ENCODE measurements at regions not wholly inside any gene's neighbourhood (a gene's known extent, or its start where the extent isn't known, plus 50 kb on each side); places are given as distances from the start of the nearest gene placed in this dataset.

GRCh38 chr3:44036850-44037249, 204.8 kb upstream of the TOPAZ1 start:
- 82 to 85% methylated on average over 5 of the region's 5 CpGs for WGBS, 2 donors
- Histone ChIP-seq H3K27me3 (ENCODE audit: control insufficient read depth in 3 of 3, insufficient read depth in 3 of 3, low read length in 2 of 3) (peaks cover 0 to 2% (median 0%) of the 10 kb centered on the region in 3 donors), H3K27ac (ENCODE audit: low read depth in 1 of 2, low read length in 1 of 2) (no peak overlapping the region), H3K4me3 (no peak overlapping the region), H3K36me3 (ENCODE audit: control insufficient read depth in 4 of 4, insufficient read depth in 4 of 4, low read length in 4 of 4) (no peaks in the 10 kb centered on the region), H3K9ac (ENCODE audit: insufficient read depth in 1 of 2, low read length in 2 of 2) (no peak overlapping the region), H3K4me1 (ENCODE audit: control insufficient read depth in 5 of 5, insufficient read depth in 5 of 5, low read length in 5 of 5) (no peaks in the 10 kb centered on the region), H3K9me3 (ENCODE audit: control insufficient read depth in 4 of 4, insufficient read depth in 3 of 4, low read length in 3 of 4) (no peaks in the 10 kb centered on the region)
- DNase-seq (no peak), ATAC-seq (ENCODE audit: insufficient read depth, low FRiP score) (no peak)
- no peak for TF ChIP-seq CTCF (IDR thresholded peaks at IDR 0.05; ENCODE audit: control extremely low read depth, extremely low read depth)

- Histone ChIP-seq H3K27me3 (ENCODE audit: control insufficient read depth in 3 of 3, insufficient read depth in 3 of 3, low read length in 2 of 3) (peaks cover 0 to 4% (median 0%) of the 10 kb centered on the region in 3 donors), H3K4me3 (no peak overlapping the region), H3K4me1 (ENCODE audit: control insufficient read depth in 5 of 5, insufficient read depth in 5 of 5, low read length in 5 of 5) (no peaks in the 10 kb centered on the region), H3K9me3 (ENCODE audit: control insufficient read depth in 4 of 4, insufficient read depth in 3 of 4, low read length in 3 of 4) (no peaks in the 10 kb centered on the region), H3K36me3 (ENCODE audit: control insufficient read depth in 4 of 4, insufficient read depth in 4 of 4, low read length in 4 of 4) (no peaks in the 10 kb centered on the region), H3K27ac (ENCODE audit: low read depth in 1 of 2, low read length in 1 of 2) (no peak overlapping the region), H3K9ac (ENCODE audit: insufficient read depth in 1 of 2, low read length in 2 of 2) (no peak overlapping the region)
- TF ChIP-seq CTCF (IDR thresholded peaks at IDR 0.05; ENCODE audit: control extremely low read depth, extremely low read depth), result no peak
- ATAC-seq (ENCODE audit: insufficient read depth, low FRiP score) (no peak), DNase-seq (no peak)
- 89 to 99% methylated on average over 2 of the region's 2 CpGs for WGBS, 2 donors
Measured at GRCh38 chr3:44039006-44039405, 202.7 kb upstream of the TOPAZ1 start.

- ATAC-seq (ENCODE audit: insufficient read depth, low FRiP score), result no peak
- WGBS, 2 donors, result 64 to 68% methylated on average over 4 of the region's 4 CpGs
- peaks cover 0 to 4% (median 0%) of the 10 kb centered on the region in 3 donors for H3K27me3 ChIP-seq (ENCODE audit: control insufficient read depth in 3 of 3, insufficient read depth in 3 of 3, low read length in 2 of 3)
- TF ChIP-seq CTCF (IDR thresholded peaks at IDR 0.05; ENCODE audit: control extremely low read depth, extremely low read depth), result no peak
- H3K36me3 ChIP-seq (ENCODE audit: control insufficient read depth in 4 of 4, insufficient read depth in 4 of 4, low read length in 4 of 4), result no peaks in the 10 kb centered on the region
- DNase-seq, result no peak
- H3K9me3 ChIP-seq (ENCODE audit: control insufficient read depth in 4 of 4, insufficient read depth in 3 of 4, low read length in 3 of 4), result no peaks in the 10 kb centered on the region
- no peak overlapping the region for H3K4me3 ChIP-seq
- H3K9ac ChIP-seq (ENCODE audit: insufficient read depth in 1 of 2, low read length in 2 of 2), result no peak overlapping the region
- H3K4me1 ChIP-seq (ENCODE audit: control insufficient read depth in 5 of 5, insufficient read depth in 5 of 5, low read length in 5 of 5), result peaks cover 0 to 2% (median 0%) of the 10 kb centered on the region in 5 donors
- H3K27ac ChIP-seq (ENCODE audit: low read depth in 1 of 2, low read length in 1 of 2), result no peak overlapping the region
Measured at GRCh38 chr3:44041726-44042125, 200.0 kb upstream of the TOPAZ1 start.

- H3K27me3 ChIP-seq (ENCODE audit: control insufficient read depth in 3 of 3, insufficient read depth in 3 of 3, low read length in 2 of 3), result peaks cover 0 to 4% (median 0%) of the 10 kb centered on the region in 3 donors
- no peak for DNase-seq
- no peak overlapping the region for H3K27ac ChIP-seq (ENCODE audit: low read depth in 1 of 2, low read length in 1 of 2)
- ATAC-seq (ENCODE audit: insufficient read depth, low FRiP score), result no peak
- 72 to 84% methylated on average over 4 of the region's 4 CpGs for WGBS, 2 donors
- H3K36me3 ChIP-seq (ENCODE audit: control insufficient read depth in 4 of 4, insufficient read depth in 4 of 4, low read length in 4 of 4), result no peaks in the 10 kb centered on the region
- no peak for TF ChIP-seq CTCF (IDR thresholded peaks at IDR 0.05; ENCODE audit: control extremely low read depth, extremely low read depth)
- H3K9me3 ChIP-seq (ENCODE audit: control insufficient read depth in 4 of 4, insufficient read depth in 3 of 4, low read length in 3 of 4), result no peaks in the 10 kb centered on the region
- no peak overlapping the region for H3K9ac ChIP-seq (ENCODE audit: insufficient read depth in 1 of 2, low read length in 2 of 2)
- H3K4me3 ChIP-seq, result no peak overlapping the region
- peaks cover 0 to 8% (median 0%) of the 10 kb centered on the region in 5 donors for H3K4me1 ChIP-seq (ENCODE audit: control insufficient read depth in 5 of 5, insufficient read depth in 5 of 5, low read length in 5 of 5)
Measured at GRCh38 chr3:44042772-44043171, 198.9 kb upstream of the TOPAZ1 start.

All from lung (tissue), 11 donors.